Activated CD4-positive, alpha-beta T cell treated with anti-CD3 and anti-CD28 coated beads, Interleukin-2, amount 50 U/mL, for 1 hour (primary cell): ENCODE measurements at regions not wholly inside any gene's neighbourhood (a gene's known extent, or its start where the extent isn't known, plus 50 kb on each side); places are given as distances from the start of the nearest gene placed in this dataset.
"Not testable (repeated sequence)": the region's sequence is repeated elsewhere in the genome, so short reads cannot be mapped to it uniquely, and the experiment has no call there.

ENCODE experiments used
- DNase-seq: peaks from one replicate; pipeline ENCODE4 v3.0.0-alpha.2; 2020

- no peak for DNase-seq
These were observed 1054.7 kb upstream of the TMPRSS15 start for GRCh38 chr21:19458295-19458694.

DNA sequence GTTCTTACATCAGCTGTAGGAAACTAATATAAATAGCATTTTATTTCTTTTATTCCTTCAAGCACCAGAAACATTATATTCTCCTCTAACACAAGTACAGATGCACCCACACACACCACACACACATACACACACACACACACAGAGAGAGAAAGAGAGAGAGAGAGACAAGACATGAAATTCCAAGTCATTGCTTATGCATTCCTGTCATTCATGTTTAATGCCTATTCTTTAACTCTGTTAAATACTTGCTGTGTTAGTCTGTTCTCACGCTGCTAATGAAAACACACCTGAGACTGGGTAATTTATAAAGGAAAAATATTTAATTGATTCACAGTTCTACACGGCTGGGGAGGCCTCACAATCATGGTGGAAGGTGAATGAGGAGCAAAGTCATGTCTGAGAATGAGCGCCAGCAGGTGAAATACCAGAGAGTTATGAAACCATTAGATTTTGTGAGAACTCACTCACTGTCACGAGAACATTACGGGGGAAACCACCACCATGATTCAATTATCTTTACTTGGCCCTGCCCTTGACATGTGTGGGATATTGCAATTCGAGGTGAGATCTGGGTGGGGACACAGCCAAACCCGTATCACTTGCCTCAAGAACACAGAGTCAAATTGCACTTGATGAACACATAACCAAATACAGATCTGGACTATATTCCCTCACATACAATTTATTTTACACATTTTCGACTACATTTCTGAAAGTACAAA is 1058.1 kb upstream of the TMPRSS15 start:
- DNase-seq: no peak

- no peak for DNase-seq
These were observed 1060.4 kb upstream of the TMPRSS15 start for GRCh38 chr21:19463966-19464365.

DNA sequence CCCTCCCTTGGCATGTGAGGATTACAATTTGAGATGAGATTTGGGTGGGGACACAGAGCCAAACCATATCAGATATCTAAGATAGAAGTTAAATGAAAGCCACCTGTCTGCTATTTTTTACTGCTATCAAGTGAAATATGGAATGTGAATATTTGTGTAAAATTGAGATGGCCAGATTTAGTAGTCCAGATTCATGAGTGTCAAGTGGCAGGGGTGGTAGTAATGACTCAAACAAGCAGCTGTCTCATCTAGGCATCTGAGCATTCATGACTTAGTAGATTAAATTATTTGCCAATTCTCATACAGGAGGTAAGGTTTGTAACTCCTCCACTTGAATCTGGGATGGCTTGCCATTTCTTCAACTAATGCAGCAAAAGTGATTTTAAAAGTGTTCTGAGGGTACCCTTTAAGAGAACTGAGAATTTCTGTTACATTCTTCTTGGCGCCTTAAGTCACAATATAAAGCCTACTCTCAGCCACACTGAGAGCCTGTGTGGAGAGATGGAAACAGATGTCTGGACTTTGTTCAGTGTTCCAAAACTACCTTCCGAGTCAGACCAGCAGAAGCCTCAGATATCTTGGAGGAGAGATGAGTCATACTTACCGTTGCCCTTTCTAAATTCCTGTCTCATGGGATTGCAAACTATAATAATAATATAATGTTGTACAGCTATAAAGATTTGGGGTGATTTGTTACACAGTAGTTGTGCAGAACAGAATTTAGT is 1065.6 kb upstream of the TMPRSS15 start:
- DNase-seq: no peak

DNA sequence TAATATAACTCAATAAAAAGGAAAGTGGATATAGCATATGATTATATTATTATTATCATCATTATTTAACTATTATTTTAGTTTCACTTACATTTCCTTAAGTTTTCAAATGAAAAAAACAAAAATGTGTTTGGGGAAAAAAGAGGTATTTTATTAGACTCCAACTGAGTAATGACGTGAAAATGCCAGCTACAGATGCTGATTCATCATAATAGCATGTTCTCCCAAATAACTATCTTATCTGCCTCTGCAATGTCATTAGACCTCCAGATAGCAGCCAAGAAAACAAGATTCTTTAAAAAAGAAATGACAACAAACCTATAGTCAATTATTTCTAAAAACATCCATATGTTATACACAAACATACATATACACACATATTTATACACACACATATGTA is 1071.9 kb upstream of the TMPRSS15 start:
- DNase-seq: no peak

DNA sequence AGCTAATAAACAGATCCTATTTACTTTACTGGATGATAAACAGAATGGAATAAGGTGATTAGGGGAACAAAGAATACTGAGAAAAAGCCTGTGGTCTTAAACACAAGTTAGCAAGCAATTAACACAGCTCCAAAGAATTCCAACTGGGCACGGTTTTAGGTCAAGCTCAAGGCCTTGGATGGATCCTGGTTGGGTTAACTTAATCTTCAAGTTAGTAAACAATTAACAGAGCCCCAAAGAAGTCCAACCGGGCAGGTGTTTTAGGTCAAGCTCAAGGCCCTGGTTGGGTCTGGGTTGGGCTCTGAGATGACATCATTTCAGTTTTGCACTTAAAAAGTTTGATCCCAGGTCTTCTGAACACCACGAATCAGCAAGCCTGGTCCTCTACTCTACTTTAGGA is 1086.3 kb upstream of the TMPRSS15 start:
- no peak for DNase-seq

DNA sequence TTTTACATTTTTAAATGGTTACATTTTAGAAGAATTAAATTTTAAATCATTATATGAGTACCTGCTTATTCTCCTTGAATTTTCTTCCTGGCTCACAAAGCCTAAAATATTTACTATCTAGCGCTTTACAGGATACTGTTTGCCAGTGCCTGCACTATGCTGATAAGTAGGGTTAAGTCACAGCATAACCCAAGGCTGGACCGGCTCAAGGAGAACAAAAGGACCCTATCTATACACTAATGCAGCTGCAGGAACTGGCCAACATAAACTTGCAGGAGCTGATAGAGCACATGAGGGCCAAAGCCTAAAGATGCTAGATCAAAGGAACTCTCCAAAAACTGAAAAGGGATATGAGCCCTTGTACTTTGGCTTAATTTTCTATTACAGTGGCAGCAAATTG is 1086.9 kb upstream of the TMPRSS15 start:
- no peak for DNase-seq

- DNase-seq: not testable (repeated sequence)
These were observed 1090.1 kb upstream of the TMPRSS15 start for GRCh38 chr21:19493437-19494241.

DNA sequence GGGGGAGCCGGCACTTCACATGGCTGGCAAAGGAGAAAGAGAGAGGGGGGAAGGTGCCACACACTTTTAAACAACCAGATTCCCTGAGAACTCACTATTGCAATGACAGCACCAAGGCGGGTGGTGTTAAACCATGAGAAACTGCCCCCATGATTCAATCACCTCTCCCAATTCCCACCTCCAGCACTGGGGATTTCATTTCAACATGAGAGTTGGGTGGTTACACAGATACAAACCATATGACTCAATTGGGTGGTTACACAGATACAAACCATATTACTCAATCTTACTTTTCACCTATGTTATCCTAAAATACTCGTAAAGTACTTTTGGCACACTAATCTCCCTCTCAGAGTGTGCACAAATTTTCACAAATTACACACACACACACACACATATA is 1097.5 kb upstream of the TMPRSS15 start:
- no peak for DNase-seq

- no peak for DNase-seq
These were observed 1104.2 kb upstream of the TMPRSS15 start for GRCh38 chr21:19507682-19508260.

DNA sequence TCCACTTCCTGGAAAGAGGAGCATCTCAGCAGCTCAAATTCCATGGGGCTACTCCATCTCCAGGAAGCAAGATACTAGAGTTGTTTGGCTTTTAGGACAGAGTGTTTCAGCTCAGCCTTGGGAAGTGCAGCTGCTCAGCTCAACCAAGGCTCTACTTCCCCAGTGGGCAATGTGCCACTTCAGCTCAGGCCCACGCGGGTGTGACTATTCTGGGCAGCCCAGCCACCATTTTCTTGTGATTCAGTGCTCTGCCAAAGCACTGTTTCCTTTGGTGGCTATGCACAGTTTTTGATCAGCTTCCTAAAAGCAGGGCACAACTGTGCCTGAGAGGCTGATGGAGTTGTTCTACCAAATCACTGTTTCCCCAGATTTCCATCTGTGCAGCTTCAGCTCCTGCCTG is 1104.9 kb upstream of the TMPRSS15 start:
- DNase-seq: no peak

DNA sequence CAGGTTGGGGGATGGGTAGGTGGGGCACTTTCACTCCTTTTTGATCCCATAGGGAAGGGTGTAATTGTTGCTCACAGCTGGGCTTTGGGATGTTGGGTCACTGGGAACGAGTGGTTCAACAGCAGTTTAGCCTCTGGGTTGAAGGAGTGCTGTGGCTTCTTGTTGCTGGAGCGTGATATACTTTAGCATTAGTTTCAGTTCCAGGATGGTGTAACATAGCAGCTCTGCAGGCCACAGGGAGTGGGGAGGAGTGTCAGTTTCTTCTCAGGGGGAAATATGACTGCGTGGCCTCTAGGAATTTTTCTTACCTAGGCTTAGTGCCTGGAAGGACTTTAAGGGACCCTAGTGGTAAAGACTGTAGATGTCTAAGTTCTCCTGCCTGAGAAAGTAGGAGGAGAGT is 1105.3 kb upstream of the TMPRSS15 start:
- no peak for DNase-seq

DNA sequence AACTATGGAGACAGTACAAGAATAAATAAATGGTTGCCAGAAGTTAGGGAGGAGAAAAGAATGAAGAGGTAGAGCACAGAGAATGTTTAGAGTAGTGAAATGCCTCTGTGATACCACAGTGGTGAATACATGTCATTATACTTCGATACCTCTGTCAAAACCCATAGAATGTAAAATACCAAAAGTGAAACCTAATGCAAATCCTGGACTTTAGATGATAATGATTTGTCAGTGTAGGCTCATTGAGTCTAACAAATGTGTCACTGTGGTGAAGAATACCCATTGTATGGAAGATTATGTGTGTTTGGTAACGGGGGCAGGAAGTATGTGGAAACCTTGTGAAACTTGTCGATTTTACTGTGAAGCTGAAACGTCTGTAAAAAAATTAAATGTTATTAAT is 1106.5 kb upstream of the TMPRSS15 start:
- DNase-seq: no peak

GRCh38 chr21:19510653-19511052 is 1107.1 kb upstream of the TMPRSS15 start:
- DNase-seq: no peak

DNA sequence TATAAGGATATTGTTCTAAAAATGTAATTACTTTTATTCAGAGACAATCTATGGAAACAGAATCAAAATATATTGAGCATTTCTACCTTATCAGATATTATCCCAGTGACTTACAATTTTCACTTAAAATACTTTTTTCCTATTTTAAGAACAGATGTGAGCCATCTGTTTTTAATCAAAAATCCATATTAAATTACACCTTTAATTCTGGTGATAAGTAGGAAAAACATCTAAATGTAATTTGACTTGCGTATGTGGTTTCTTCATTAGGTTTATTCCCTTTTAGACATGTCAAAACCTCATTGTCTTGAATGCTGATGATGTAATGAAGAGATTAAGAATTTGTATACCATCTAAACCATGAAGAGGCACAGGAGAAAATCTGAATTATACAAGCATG is 1118.8 kb upstream of the TMPRSS15 start:
- no peak for DNase-seq

DNA sequence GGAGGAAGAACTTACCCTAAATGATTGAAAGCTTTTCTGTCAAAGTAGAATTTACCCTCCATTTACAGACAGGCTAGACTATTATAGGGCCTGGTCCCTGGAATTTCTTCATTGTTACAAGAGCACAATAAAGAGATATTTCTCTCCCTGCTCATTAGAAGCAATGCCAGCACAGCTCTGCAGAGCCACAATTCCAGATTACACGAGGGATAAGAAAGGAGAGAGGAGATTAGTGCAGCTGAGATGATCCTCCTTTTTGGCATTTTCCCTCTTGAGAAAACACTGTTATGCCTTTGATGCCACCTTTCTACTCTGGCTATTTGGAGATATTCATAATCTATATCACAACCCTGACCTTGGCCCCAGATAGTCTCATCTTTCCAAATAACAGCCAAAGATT is 1119.5 kb upstream of the TMPRSS15 start:
- no peak for DNase-seq

- DNase-seq: no peak
These were observed 1120.2 kb upstream of the TMPRSS15 start for GRCh38 chr21:19523746-19524145.

DNA sequence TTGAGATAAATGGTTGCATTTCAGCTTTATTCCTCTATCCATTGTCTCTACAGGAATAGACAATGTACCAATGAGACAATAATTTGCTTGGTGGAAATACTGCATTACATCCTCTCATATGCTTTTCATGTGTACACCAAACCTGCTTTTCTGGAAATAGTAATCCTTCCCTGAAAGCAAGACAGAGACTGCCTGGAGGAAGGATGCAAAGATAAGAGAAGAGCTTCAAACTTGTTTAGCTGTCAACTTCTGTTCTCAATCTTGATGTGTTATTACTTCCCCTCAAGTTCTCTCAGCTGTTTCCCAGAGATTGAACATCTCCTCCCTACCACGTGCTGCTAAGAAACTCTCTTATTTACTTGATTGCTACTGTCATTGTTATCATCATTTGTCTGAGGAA is 1125.4 kb upstream of the TMPRSS15 start:
- no peak for DNase-seq

GRCh38 chr21:19535356-19535755 is 1131.8 kb upstream of the TMPRSS15 start:
- no peak for DNase-seq

DNA sequence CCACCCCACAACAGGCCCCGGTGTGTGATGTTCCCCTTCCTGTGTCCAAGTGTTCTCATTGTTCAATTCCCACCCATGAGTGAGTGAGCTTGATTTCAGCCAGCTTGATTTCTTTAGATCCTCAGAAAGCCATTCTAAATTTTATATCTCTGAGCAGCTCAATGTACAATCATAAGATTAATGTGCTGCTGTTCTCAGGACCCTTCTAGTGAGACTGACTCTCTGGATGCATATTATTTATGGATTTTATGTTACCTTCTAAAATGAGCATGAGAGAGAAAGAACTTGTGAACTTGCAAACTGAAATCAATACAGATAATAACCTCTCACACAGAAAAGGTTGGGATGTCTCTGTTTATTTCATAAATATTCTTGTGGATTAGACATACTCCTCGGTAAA is 1133.5 kb upstream of the TMPRSS15 start:
- no peak for DNase-seq

DNA sequence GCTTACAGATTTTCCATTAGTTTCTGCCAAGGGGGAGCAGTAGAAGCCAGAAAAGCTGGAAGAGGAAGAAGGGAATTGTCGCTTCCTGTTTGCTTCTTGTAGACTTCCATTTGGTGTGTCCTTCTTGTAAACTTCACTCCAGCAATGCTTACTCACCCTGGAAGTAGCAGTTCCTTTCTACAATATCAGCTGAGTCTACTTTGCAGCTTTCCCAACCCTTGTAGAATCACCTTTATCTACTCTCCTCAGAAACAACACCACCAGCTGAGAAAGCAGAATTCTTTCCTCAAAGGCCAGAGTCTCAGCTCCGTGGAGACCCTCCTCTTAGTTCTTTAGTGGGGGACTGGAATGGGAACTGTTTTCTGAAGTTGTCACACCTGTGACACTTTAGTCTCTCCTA is 1136.7 kb upstream of the TMPRSS15 start:
- DNase-seq: no peak

DNA sequence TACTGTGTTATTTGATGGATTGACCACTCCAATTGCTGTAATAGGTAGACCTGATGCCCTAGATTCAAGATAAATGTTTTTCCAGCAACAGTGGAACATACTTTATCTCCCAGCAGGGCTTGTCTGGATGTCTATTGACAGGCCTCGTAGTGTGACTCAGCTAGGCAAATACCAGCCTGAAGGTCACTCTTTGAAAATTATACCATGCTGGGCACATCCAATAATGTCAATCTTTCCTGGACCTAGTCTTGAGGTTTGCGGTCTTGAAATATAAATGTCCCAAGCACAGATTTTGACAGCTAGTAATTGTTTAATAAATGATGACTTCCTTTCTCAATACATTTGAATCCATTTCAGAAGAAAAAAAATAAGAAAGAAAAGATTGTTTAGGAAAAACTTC is 1138.0 kb upstream of the TMPRSS15 start:
- DNase-seq: no peak

GRCh38 chr21:19544493-19544892 is 1140.9 kb upstream of the TMPRSS15 start:
- DNase-seq: not testable (repeated sequence)
